H1 (cell line): ENCODE measurements at regions not wholly inside any gene's neighbourhood (a gene's known extent, or its start where the extent isn't known, plus 50 kb on each side); places are given as distances from the start of the nearest gene placed in this dataset.

Experiments used
- CTCF ChIA-PET: fragments of 300-600 bp; sonication (Branson Sonifier 250); formaldehyde crosslinking; loops from one replicate; lab custom pipeline; 2021; ENCODE audit not compliant: partially characterized antibody; lab: Charles Lee
- POLR2A ChIA-PET: fragments of 300-600 bp; sonication (Branson Sonifier 250); formaldehyde crosslinking; loops from one replicate; lab custom pipeline; 2021; ENCODE audit warnings: inconsistent platforms; ENCODE audit not compliant: partially characterized antibody; lab: Charles Lee
- DNase-seq, 2 experiments: peaks; one replicate each; pipeline versions ENCODE4 v3.0.0 to v3.0.0-alpha.2; 2010 to 2022; ENCODE audit warnings: low spot score in 2 of 2, low read depth in 1 of 2, mixed read lengths in 1 of 2
- FAIRE-seq: peaks from 2 replicates; lab custom pipeline; 2011; peaks lifted over from hg19 to GRCh38; lab: Jason Lieb, UNC
- H2AFZ ChIP-seq: 2 replicates; pipeline ENCODE4 v1.8.1; 2012; ENCODE audit warnings: low read length, inconsistent platforms
- H2AK5ac ChIP-seq: 2 replicates; pipeline ENCODE4 v1.6.1; 2013; ENCODE audit warnings: low read depth, low read length
- H2BK120ac ChIP-seq: replicated peaks from 2 replicates; pipeline ENCODE3; 2013; ENCODE audit warnings: low read depth, low read length, inconsistent platforms
- H2BK12ac ChIP-seq: 2 replicates; pipeline ENCODE4 v1.6.1; 2013; ENCODE audit warnings: low read depth, low read length
- H2BK15ac ChIP-seq: 2 replicates; pipeline ENCODE4 v1.6.1; 2013; ENCODE audit warnings: low read length
- H2BK20ac ChIP-seq: 2 replicates; pipeline ENCODE4 v1.6.1; 2013; ENCODE audit warnings: low read length
- H2BK5ac ChIP-seq: 2 replicates; pipeline ENCODE4 v1.6.1; 2013; ENCODE audit warnings: low read depth, low read length
- H3K14ac ChIP-seq: 2 replicates; pipeline ENCODE4 v1.6.1; 2013; ENCODE audit warnings: inconsistent platforms; ENCODE audit not compliant: insufficient read length
- H3K18ac ChIP-seq: 2 replicates; pipeline ENCODE4 v1.6.1; 2013; ENCODE audit warnings: low read length; ENCODE audit errors: extremely low read depth
- H3K23ac ChIP-seq: 2 replicates; pipeline ENCODE4 v1.6.1; 2013; ENCODE audit warnings: inconsistent platforms; ENCODE audit not compliant: insufficient read length
- H3K23me2 ChIP-seq: 2 replicates; pipeline ENCODE4 v1.6.1; 2013; ENCODE audit warnings: low read depth, low read length
- H3K27ac ChIP-seq: 2 replicates; pipeline ENCODE4 v1.6.1; 2011; ENCODE audit warnings: low read depth, low read length, inconsistent platforms
- H3K27me3 ChIP-seq, 4 experiments: replicated peaks in 1 of 4; 1 replicate in 1 of 4; 2 replicates in 3 of 4; pipeline versions ENCODE4 v1.6.1 to v1.8.1; 2011 to 2013; ENCODE audit warnings: low read length in 3 of 4, mild to moderate bottlenecking in 3 of 4, inconsistent platforms in 2 of 4, mixed read lengths in 2 of 4, moderate library complexity in 1 of 4; ENCODE audit not compliant: control insufficient read depth in 3 of 4, insufficient read depth in 3 of 4; ENCODE audit errors: extremely low read depth in 1 of 4
- H3K36me3 ChIP-seq, 4 experiments: 2 replicates each; pipeline versions ENCODE4 v1.6.1 to v1.8.1; 2011 to 2013; ENCODE audit warnings: mild to moderate bottlenecking in 4 of 4, low read length in 3 of 4, moderate library complexity in 2 of 4, control low read depth in 1 of 4, inconsistent platforms in 1 of 4; ENCODE audit not compliant: insufficient read depth in 4 of 4, control insufficient read depth in 2 of 4
- H3K4ac ChIP-seq: replicated peaks from 2 replicates; pipeline ENCODE3; 2013; ENCODE audit warnings: low read length, low read depth, mixed read lengths, inconsistent platforms; ENCODE audit not compliant: insufficient read length
- H3K4me1 ChIP-seq, 4 experiments: replicated peaks in 1 of 4; 1 replicate in 1 of 4; 2 replicates in 3 of 4; pipeline versions ENCODE4 v1.6.1 to v1.8.1; 2011 to 2013; ENCODE audit warnings: low read length in 3 of 4, inconsistent platforms in 2 of 4, mixed read lengths in 1 of 4; ENCODE audit not compliant: insufficient read depth in 4 of 4, control insufficient read depth in 3 of 4
- H3K4me2 ChIP-seq, 2 experiments: 2 replicates each; pipeline versions ENCODE4 v1.6.1 to v1.8.1; 2011 to 2013; ENCODE audit warnings: low read depth in 2 of 2, low read length in 2 of 2, control low read depth in 1 of 2, inconsistent platforms in 1 of 2, mild to moderate bottlenecking in 1 of 2; ENCODE audit not compliant: insufficient read depth in 1 of 2
- H3K4me3 ChIP-seq, 4 experiments: fragments of 200-600, 300-600 bp in 1 of 4; sonication (generic), shearing (Covaris generic), sonication (Bioruptor Twin) in 1 of 4; 2 replicates each; pipeline versions ENCODE4 v1.5.1 to v1.8.1; 2011 to 2016; ENCODE audit warnings: low read length in 4 of 4, low read depth in 3 of 4, control low read depth in 2 of 4, inconsistent platforms in 2 of 4, mild to moderate bottlenecking in 2 of 4, mixed read lengths in 1 of 4, moderate library complexity in 1 of 4; ENCODE audit not compliant: insufficient read depth in 2 of 4; ENCODE audit errors: extremely low read depth in 1 of 4
- H3K56ac ChIP-seq: replicated peaks from 2 replicates; pipeline ENCODE3; 2013; ENCODE audit warnings: low read depth, mild to moderate bottlenecking, mixed read lengths, low read length, inconsistent platforms; ENCODE audit not compliant: insufficient read length
- H3K79me1 ChIP-seq: 2 replicates; pipeline ENCODE4 v1.6.1; 2013; ENCODE audit warnings: low read depth, low read length, control low read depth
- H3K79me2 ChIP-seq, 2 experiments: 2 replicates each; pipeline versions ENCODE4 v1.6.1 to v1.8.1; 2012 to 2013; ENCODE audit warnings: low read length in 2 of 2, mild to moderate bottlenecking in 2 of 2, inconsistent platforms in 1 of 2; ENCODE audit not compliant: insufficient read depth in 2 of 2, control insufficient read depth in 1 of 2
- H3K9ac ChIP-seq, 4 experiments: replicated peaks in 1 of 4; 1 replicate in 1 of 4; 2 replicates in 3 of 4; pipeline versions ENCODE4 v1.6.1 to v1.8.1; 2011 to 2013; ENCODE audit warnings: low read depth in 3 of 4, low read length in 3 of 4, control low read depth in 2 of 4, mild to moderate bottlenecking in 2 of 4, moderate library complexity in 2 of 4, inconsistent platforms in 1 of 4; ENCODE audit errors: extremely low read depth in 1 of 4
- H3K9me3 ChIP-seq, 2 experiments: 2 replicates each; pipeline versions ENCODE4 v1.6.1 to v1.8.1; 2012 to 2013; ENCODE audit warnings: mild to moderate bottlenecking in 2 of 2, moderate library complexity in 2 of 2, control low read depth in 1 of 2, inconsistent platforms in 1 of 2, low read depth in 1 of 2, low read length in 1 of 2, mixed read lengths in 1 of 2; ENCODE audit not compliant: insufficient read depth in 2 of 2
- H4K20me1 ChIP-seq, 2 experiments: replicated peaks in 1 of 2; 2 replicates each; pipeline versions ENCODE3 to v1.8.1; 2011 to 2013; ENCODE audit warnings: inconsistent platforms in 2 of 2, low read length in 2 of 2, mild to moderate bottlenecking in 1 of 2; ENCODE audit not compliant: insufficient read depth in 2 of 2, control insufficient read depth in 1 of 2
- H4K5ac ChIP-seq: 2 replicates; pipeline ENCODE4 v1.6.1; 2013; ENCODE audit warnings: low read length, low read depth, mixed read lengths, inconsistent platforms; ENCODE audit not compliant: insufficient read length
- H4K8ac ChIP-seq: 2 replicates; pipeline ENCODE4 v1.8.0; 2013; ENCODE audit warnings: mild to moderate bottlenecking, moderate library complexity, low read length, inconsistent platforms; ENCODE audit not compliant: insufficient read depth; ENCODE audit errors: extremely low read depth
- H4K91ac ChIP-seq: replicated peaks from 2 replicates; pipeline ENCODE3; 2013; ENCODE audit warnings: low read length, mixed read lengths, inconsistent platforms; ENCODE audit not compliant: insufficient read length
- BACH1 ChIP-seq: IDR thresholded peaks from 2 replicates; pipeline ENCODE4 v1.6.1; 2012; ENCODE audit warnings: low read length, improper control_type of control experiment
- CBX8 ChIP-seq: fragments of 300-800, 300-1000 bp; sonication (generic); IDR thresholded peaks from 2 replicates; pipeline ENCODE4 v1.7.1; 2016; ENCODE audit warnings: low read depth, low read length, borderline replicate concordance
- FOSL1 ChIP-seq: IDR thresholded peaks from 2 replicates; pipeline ENCODE4 v1.6.1; 2011; ENCODE audit warnings: mild to moderate bottlenecking, low read depth, low read length, moderate library complexity; ENCODE audit not compliant: insufficient read depth
- KDM4A ChIP-seq: IDR thresholded peaks from one replicate; pipeline ENCODE4 v1.7.1; 2012; ENCODE audit warnings: low read depth, mild to moderate bottlenecking, moderate library complexity, low read length, inconsistent platforms; ENCODE audit not compliant: severe bottlenecking
- KDM5A ChIP-seq: fragments of 200-600 bp; IDR thresholded peaks from 2 replicates; pipeline ENCODE4 v1.7.1; 2012; ENCODE audit warnings: mild to moderate bottlenecking, low read length, inconsistent platforms, mixed read lengths
- RFX5 ChIP-seq: IDR thresholded peaks from 2 replicates; pipeline ENCODE4 v1.6.1; 2011; ENCODE audit warnings: low read depth, low read length, improper control_type of control experiment, borderline replicate concordance
- SIRT6 ChIP-seq: IDR thresholded peaks from one replicate; pipeline ENCODE4 v1.7.1; 2012; ENCODE audit warnings: low read length, inconsistent platforms
- TAF1 ChIP-seq: IDR thresholded peaks from 2 replicates; pipeline ENCODE4 v1.6.1; 2011; ENCODE audit warnings: mild to moderate bottlenecking, low read depth, low read length
- TEAD4 ChIP-seq: IDR thresholded peaks from 2 replicates; pipeline ENCODE4 v1.6.1; 2012; ENCODE audit warnings: low read depth, low read length, inconsistent platforms, mixed read lengths
- WGBS, 2 experiments: shearing (Covaris generic) in 1 of 2; methylation state at CpG; one replicate each; pipeline versions ENCODE4 v1.1.6 to v1.1.7; 2013 to 2015; ENCODE audit warnings: low lambda C conversion rate in 2 of 2, mixed read lengths in 2 of 2, inconsistent platforms in 1 of 2, low coverage in 1 of 2, missing lambda C conversion rate in 1 of 2; ENCODE audit not compliant: insufficient replicate concordance in 2 of 2, insufficient coverage in 1 of 2, insufficient read length in 1 of 2; ENCODE audit errors: extremely low coverage in 1 of 2, missing lambda C conversion rate in 1 of 2; 5-methylcytosine and 5-hydroxymethylcytosine counted together

GRCh38 chr13:59343132-59343531 lies 820.6 kb downstream of the DIAPH3 start:
- Histone ChIP-seq H3K23ac (no peak overlapping the region), H3K27me3 (no peaks in the 10 kb centered on the region), H3K79me1 (no peaks in the 10 kb centered on the region), H4K8ac (no peak overlapping the region), H2BK120ac (no peak overlapping the region), H3K4me2 (no peak overlapping the region), H2BK15ac (no peak overlapping the region), H4K20me1 (no peaks in the 10 kb centered on the region), H2AK5ac (no peak overlapping the region), H4K91ac (no peak overlapping the region), H3K36me3 (no peaks in the 10 kb centered on the region), H3K56ac (no peak overlapping the region), H3K14ac (no peak overlapping the region), H2BK5ac (no peak overlapping the region), H3K4me3 (no peak overlapping the region), H3K4me1 (no peaks in the 10 kb centered on the region), H2BK12ac (no peak overlapping the region), H2BK20ac (no peak overlapping the region), H3K23me2 (no peaks in the 10 kb centered on the region), H4K5ac (no peak overlapping the region), H3K27ac (no peak overlapping the region), H3K9ac (no peak overlapping the region), H3K79me2 (no peaks in the 10 kb centered on the region), H3K9me3 (no peaks in the 10 kb centered on the region), H3K18ac (no peak overlapping the region), H2AFZ (no peak overlapping the region), H3K4ac (no peak overlapping the region)
- ChIA-PET POLR2A (no interaction called here), CTCF (interaction anchor here (1.1 to 1.7 kb wide), 4 partner anchors 9 to 96 kb away, joined by 3 to 5 read pairs (median 3); no protein-coding TSS in a partner anchor)
- TF ChIP-seq TEAD4, result no peak
- TF ChIP-seq KDM4A, result no peak
- TF ChIP-seq FOSL1, result no peak
- no peak for TF ChIP-seq RFX5
- TF ChIP-seq TAF1, result no peak
- TF ChIP-seq KDM5A, result no peak
- no peak for TF ChIP-seq SIRT6
- TF ChIP-seq CBX8, result no peak
- no peak for TF ChIP-seq BACH1
- 85% methylated on average over 3 of the region's 3 CpGs; no CpG with 5 or more reads in 1 of the 2 experiments for WGBS, 2 experiments
- FAIRE-seq (no peak), DNase-seq (no peak)
